Upper lobe of right lung (tissue), 1 donor: ENCODE measurements at regions not wholly inside any gene's neighbourhood (a gene's known extent, or its start where the extent isn't known, plus 50 kb on each side); places are given as distances from the start of the nearest gene placed in this dataset.

ENCODE experiments used
- ATAC-seq: fragments of 200-7000 bp; cut with Tn5 transposase; one replicate; pipeline ENCODE4 v1.9.1; 2020; ENCODE audit warnings: mild to moderate bottlenecking, moderate library complexity
- DNase-seq: peaks from one replicate; pipeline ENCODE4 v3.0.0-alpha.2; 2020
- H3K27ac ChIP-seq: fragments of 200-600 bp; one replicate; pipeline ENCODE4 v1.8.0; 2022
- H3K27me3 ChIP-seq: fragments of 200-600 bp; one replicate; pipeline ENCODE4 v1.8.0; 2022; ENCODE audit warnings: mild to moderate bottlenecking
- H3K36me3 ChIP-seq: fragments of 200-600 bp; one replicate; pipeline ENCODE4 v1.8.0; 2022
- H3K4me1 ChIP-seq: fragments of 200-600 bp; one replicate; pipeline ENCODE4 v1.8.0; 2022
- H3K4me3 ChIP-seq: fragments of 200-600 bp; one replicate; pipeline ENCODE4 v1.8.0; 2022; ENCODE audit warnings: mild to moderate bottlenecking
- H3K9me3 ChIP-seq: fragments of 200-600 bp; one replicate; pipeline ENCODE4 v1.8.0; 2022
- CTCF ChIP-seq: fragments of 200-600 bp; IDR thresholded peaks from one replicate; pipeline ENCODE4 v1.8.0; 2022; ENCODE audit warnings: antibody characterized with exemption
- intact Hi-C: fragments of 100-400 bp; cut with DNase I; formaldehyde crosslinking; loops from one replicate; pipeline ENCODE4 v1.11.0; 2022
- donor health status: DM: no; HTN: yes; CAD: no; lungs with severe emphysema.

GRCh38 chr10:56068040-56068439, 293.0 kb downstream of the ZWINT start:
- Histone ChIP-seq H3K27ac (no peak overlapping the region), H3K4me1 (no peaks in the 10 kb centered on the region), H3K9me3 (no peaks in the 10 kb centered on the region), H3K36me3 (no peaks in the 10 kb centered on the region), H3K4me3 (no peak overlapping the region), H3K27me3 (no peaks in the 10 kb centered on the region)
- no peak for TF ChIP-seq CTCF
- ATAC-seq (peak; percentile 30), DNase-seq (no peak)
- intact Hi-C loops, result no loop called here

GRCh38 chr10:56063642-56064041, 297.4 kb downstream of the ZWINT start:
- intact Hi-C loops, result no loop called here
- no peak overlapping the region for H3K27ac ChIP-seq
- no peaks in the 10 kb centered on the region for H3K4me1 ChIP-seq
- H3K9me3 ChIP-seq, result no peaks in the 10 kb centered on the region
- no peaks in the 10 kb centered on the region for H3K36me3 ChIP-seq
- no peak for TF ChIP-seq CTCF
- no peaks in the 10 kb centered on the region for H3K27me3 ChIP-seq
- no peak overlapping the region for H3K4me3 ChIP-seq
- no peak for ATAC-seq
- DNase-seq, result no peak

GRCh38 chr10:56057860-56058259, 303.2 kb downstream of the ZWINT start:
- H3K27ac ChIP-seq, result no peak overlapping the region
- H3K36me3 ChIP-seq, result no peaks in the 10 kb centered on the region
- ATAC-seq (no peak), DNase-seq (no peak)
- H3K4me1 ChIP-seq, result no peaks in the 10 kb centered on the region
- H3K4me3 ChIP-seq, result no peak overlapping the region
- intact Hi-C loops, result no loop called here
- no peak for TF ChIP-seq CTCF
- H3K27me3 ChIP-seq, result no peaks in the 10 kb centered on the region
- H3K9me3 ChIP-seq, result no peaks in the 10 kb centered on the region

GRCh38 chr10:56035489-56035888, 325.6 kb downstream of the ZWINT start:
- H3K9me3 ChIP-seq, result no peaks in the 10 kb centered on the region
- DNase-seq (peak; percentile 12), ATAC-seq (no peak)
- H3K27ac ChIP-seq, result no peak overlapping the region
- no peaks in the 10 kb centered on the region for H3K27me3 ChIP-seq
- TF ChIP-seq CTCF, result no peak
- no peak overlapping the region for H3K4me3 ChIP-seq
- no peaks in the 10 kb centered on the region for H3K4me1 ChIP-seq
- intact Hi-C loops, result no loop called here
- no peaks in the 10 kb centered on the region for H3K36me3 ChIP-seq

- Histone ChIP-seq H3K27ac (no peak overlapping the region), H3K4me1 (no peaks in the 10 kb centered on the region), H3K36me3 (no peaks in the 10 kb centered on the region), H3K27me3 (no peaks in the 10 kb centered on the region), H3K4me3 (no peak overlapping the region), H3K9me3 (no peaks in the 10 kb centered on the region)
- TF ChIP-seq CTCF, result no peak
- intact Hi-C loops, result no loop called here
- no peak for DNase-seq
- ATAC-seq, result no peak
Observed at GRCh38 chr10:56028298-56029132, 332.5 kb downstream of the ZWINT start.
